Sigmoid colon (tissue), 4 donors: ENCODE measurements at regions not wholly inside any gene's neighbourhood (a gene's known extent, or its start where the extent isn't known, plus 50 kb on each side); places are given as distances from the start of the nearest gene placed in this dataset.

Source experiments
- POLR2A ChIP-seq, 2 donors: fragments of 450-650 bp; IDR thresholded peaks; one replicate each; pipeline ENCODE4 v1.6.1; 2016; ENCODE audit warnings: antibody characterized with exemption in 2 of 2, mild to moderate bottlenecking in 2 of 2, moderate library complexity in 2 of 2
- POLR2AphosphoS5 ChIP-seq, 4 donors: sonication (generic); formaldehyde crosslinking; IDR thresholded peaks; one replicate each; pipeline ENCODE4 v1.6.1; 2017; ENCODE audit warnings: antibody characterized with exemption in 4 of 4
- TF ChIP-seq, protein P1 (sequence below), 4 experiments: fragments of 450-650 bp in 3 of 4; fragments of 200-600 bp in 1 of 4; IDR thresholded peaks; one replicate each; pipeline ENCODE4 v1.5.1; 2016 to 2019; ENCODE audit warnings: antibody characterized with exemption in 4 of 4, mild to moderate bottlenecking in 3 of 4, moderate library complexity in 2 of 4

DNA sequence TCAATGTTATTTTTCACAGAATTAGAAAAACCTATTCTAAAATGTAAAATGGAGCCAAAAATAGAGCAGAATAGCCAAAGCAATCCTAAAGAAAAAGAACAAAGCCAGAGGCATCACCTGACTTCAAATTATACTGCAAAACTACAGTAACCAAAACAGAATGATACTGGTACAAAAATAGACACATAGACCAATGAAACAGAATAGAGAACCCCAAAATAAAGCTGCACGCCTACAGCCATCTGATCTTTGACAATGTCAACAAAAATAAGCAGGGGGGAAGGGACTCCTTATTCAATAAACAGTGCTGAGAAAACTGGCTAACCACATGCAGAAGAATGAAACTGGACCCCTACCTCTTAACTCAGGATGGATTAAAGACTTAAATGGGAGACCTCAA, 65.8 kb upstream of the PDE4D start:
- TF ChIP-seq POLR2A (IDR thresholded peaks at IDR 0.05) = no peak
- TF ChIP-seq, protein P1, sequence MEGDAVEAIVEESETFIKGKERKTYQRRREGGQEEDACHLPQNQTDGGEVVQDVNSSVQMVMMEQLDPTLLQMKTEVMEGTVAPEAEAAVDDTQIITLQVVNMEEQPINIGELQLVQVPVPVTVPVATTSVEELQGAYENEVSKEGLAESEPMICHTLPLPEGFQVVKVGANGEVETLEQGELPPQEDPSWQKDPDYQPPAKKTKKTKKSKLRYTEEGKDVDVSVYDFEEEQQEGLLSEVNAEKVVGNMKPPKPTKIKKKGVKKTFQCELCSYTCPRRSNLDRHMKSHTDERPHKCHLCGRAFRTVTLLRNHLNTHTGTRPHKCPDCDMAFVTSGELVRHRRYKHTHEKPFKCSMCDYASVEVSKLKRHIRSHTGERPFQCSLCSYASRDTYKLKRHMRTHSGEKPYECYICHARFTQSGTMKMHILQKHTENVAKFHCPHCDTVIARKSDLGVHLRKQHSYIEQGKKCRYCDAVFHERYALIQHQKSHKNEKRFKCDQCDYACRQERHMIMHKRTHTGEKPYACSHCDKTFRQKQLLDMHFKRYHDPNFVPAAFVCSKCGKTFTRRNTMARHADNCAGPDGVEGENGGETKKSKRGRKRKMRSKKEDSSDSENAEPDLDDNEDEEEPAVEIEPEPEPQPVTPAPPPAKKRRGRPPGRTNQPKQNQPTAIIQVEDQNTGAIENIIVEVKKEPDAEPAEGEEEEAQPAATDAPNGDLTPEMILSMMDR (IDR thresholded peaks at IDR 0.05) = no peak
- TF ChIP-seq POLR2AphosphoS5 (IDR thresholded peaks at IDR 0.05) = no peak
